GM18520 (cell line): ENCODE measurements at regions not wholly inside any gene's neighbourhood (a gene's known extent, or its start where the extent isn't known, plus 50 kb on each side); places are given as distances from the start of the nearest gene placed in this dataset.

Experiments used
- ATAC-seq: cut with Tn5 transposase; IDR thresholded peaks from one replicate; pipeline ENCODE4 v1.9.1; 2021; ENCODE audit not compliant: unreplicated experiment

DNA sequence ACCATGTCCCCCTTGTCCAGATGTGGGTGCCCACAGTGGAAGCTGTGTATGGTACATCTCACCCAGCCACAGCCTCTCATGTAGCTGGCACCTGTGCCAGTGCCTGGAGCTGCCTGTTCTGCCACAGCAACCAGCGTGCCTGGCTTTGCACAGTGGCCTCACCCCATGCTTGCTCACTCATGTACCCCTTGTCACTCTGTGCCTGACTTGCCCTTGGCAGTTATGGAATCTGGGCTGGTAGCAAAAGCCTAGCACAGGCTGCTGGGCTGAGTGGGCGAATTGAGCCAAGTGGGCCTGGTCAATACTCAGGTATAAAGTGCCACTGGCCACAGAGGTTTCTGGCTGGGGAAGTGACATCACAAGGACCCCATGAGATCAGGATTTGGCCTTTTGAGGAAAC is 264.2 kb downstream of the INSC start:
- no peak for ATAC-seq

DNA sequence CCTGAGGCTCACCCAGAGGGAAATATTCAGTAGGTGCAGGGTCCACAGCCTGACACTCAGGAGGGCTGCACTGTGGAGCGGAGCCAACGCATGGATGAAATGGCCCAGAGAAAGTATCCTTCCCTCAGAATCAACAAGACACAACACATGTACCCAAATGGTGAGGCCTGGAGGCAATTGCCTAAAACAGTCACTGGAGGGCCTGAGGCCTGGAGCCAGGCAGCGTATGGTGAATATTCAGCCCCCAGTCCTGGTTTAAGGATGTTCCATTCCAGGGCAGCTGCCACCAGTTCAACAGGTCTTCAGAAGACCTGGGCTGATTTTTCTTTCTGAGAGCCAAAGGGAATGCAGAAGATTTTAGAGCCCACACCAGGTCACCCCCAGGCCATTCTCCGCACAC is 264.8 kb downstream of the INSC start:
- ATAC-seq, result no peak

DNA sequence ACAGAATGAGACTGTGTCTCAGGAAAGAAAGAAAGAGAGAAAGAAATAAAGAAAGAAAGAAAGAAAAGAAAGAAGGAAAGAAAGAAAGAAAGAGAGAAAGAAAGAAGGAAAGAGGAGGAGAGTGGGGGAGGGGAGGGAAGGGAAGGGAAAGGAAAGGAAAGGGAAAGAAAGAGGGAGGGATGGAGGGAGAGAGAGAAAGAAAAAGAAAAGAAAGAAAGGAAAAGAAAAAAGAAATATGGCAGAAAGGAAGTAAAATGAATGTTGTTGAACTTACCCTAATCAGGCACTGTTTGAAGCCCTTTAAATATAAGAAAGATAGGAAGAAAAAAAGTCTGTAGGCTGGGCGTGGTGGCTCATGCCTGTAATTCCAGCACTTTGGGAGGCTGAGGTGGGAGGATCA is 276.1 kb downstream of the INSC start:
- no peak for ATAC-seq

DNA sequence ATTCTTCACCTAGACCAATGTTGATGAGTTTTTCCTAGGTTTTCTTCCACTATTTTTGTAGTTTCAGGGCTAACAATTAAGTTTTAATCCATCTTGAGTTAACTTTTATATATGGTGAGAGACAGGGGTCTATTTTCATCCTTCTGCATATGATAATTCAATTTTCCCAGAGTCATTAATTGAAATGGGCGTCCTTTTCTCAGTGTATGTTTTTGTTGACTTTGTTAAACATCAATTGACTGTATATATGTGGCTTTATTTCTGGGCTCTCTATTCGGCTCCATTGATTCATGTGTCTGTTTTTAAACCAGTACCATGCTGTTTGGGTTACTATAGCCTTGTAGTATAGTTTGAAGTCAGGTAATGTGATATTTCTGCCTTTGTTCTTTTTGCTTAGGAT is 282.1 kb downstream of the INSC start:
- no peak for ATAC-seq

DNA sequence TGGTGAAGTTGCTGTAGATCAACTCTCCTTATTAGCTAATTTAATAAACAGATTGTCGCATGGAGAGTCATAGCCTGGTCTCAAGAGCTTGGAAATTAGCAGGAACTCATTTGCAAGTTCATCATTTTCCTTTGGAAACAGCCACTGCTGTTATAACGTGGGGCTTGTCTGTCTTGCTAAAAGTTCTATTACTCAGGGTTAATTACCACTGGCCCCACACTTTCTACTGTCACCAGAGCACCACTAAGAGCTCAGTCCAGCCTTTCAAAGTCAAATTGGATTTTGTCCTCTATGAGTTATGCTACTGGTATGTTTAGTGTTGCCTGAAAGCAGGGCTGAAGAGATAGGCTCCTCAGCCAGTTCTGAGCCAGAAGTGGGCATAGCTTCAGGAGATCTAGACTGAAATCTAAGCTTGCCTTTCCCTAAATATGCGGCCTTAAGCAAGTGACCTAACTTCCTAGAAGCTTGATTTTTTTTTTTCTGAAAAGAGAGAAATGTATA is 292.2 kb downstream of the INSC start:
- ATAC-seq, result no peak

DNA sequence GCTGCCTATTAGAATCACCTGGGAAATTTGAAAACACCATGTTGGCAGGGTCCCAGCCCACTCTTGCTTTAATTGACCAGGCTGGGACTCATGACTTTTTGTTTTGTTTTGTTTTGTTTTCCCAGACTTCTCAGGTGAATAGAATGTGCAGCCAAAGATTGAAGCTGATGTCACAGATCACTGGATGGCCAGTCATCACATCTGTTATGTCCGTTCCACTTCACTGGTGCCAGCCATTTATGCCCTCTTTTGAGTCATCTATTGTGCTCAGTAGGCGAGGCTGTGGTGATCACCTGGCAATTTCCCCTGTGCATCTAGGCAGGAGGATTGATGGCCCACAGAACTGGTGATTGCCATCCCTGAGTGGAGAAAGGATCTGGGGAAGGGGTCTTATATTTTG is 297.3 kb downstream of the INSC start:
- peak; percentile 65 for ATAC-seq

DNA sequence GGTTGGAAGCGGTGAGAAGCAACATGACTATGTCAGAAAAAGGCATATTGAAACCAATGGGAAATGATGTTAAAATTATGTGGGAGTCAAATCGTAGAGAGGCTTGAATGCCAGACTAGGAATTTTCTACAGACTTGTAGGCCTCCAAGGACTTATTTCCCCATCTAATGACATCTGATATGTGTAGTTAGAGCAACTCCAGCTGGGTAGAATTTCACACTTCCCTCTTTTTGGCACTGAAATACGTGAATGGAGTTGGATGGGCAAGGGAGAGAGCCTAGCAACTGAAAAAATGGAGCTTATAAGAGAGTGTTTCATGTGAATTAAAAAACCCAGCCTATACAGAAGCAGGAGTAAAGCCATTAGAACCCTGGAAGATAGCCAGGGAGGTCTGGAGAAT is 304.2 kb downstream of the INSC start:
- no peak for ATAC-seq

DNA sequence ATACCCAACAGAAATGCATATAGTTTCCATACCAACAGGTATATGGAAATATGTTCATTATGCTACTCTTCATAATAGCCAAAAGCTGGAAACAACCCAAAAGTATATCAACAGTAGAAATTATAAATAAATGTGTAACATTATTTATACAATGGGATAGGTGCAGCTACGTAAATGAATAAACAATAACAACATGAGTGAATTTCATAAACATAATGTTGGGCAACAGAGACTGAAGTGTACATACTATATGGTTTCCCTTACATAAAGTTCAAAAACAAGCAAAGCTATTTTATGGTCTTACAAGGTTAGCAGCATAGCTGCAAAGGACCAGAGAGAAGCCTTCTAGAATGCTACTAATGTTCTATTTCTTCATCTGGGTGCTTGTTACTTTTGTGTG is 305.0 kb downstream of the INSC start:
- ATAC-seq, result no peak

DNA sequence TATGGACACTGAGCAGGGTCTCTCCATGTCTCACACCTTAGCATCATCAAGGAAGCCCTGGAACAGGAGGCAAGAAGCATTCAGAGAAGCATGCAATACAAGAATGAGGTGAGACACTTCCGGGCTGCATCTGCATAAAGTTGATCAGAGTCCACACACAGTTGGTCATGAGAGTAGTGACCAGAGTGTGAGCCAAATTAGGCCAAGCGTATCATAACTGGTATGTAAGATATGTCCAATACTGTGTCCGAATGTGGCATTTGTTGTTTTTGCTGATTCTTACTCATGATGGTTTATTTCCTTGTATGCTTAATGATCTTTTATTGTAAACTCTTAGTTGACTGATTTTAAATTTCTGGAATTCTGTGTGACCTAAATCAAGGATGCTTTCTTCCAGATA is 315.7 kb downstream of the INSC start:
- ATAC-seq, result no peak

DNA sequence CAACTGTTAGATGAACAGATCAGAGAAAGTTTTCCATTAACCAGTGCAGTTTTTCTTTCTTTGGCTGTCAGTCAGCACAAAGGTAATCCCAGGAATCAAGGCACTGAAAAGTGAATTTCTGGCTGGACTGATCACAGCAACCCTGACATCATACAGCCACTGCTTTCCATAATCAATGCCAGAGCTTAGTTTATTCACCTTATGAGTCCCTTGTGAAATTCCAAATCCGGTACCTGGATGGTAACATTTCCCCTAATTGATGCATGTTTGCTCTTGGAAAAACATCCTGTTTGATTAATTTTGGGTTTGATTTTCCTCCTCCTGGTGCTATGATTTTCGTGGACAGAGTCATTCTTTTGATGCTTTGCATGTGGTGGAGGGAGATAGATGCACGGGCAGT is 319.8 kb downstream of the INSC start:
- ATAC-seq, result no peak

DNA sequence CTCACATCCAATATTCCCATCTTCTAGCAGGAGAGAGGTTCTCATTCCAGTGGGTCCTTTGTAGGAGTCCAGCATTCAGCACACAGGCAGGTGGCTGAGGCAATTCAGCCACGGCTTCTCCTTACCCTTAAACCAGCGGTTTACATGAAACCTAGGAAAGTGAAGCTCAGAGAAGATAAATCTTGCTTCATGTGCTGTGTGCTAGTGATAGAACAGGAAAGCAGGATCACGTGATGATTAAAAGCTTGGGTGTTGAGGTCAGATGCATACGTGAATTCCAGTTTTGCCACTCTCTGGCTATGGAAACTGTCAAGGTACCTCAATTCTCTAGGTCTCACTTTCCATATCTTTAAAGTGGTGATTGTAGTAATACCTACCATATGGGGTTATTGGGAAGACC is 331.6 kb downstream of the INSC start:
- ATAC-seq, result no peak

DNA sequence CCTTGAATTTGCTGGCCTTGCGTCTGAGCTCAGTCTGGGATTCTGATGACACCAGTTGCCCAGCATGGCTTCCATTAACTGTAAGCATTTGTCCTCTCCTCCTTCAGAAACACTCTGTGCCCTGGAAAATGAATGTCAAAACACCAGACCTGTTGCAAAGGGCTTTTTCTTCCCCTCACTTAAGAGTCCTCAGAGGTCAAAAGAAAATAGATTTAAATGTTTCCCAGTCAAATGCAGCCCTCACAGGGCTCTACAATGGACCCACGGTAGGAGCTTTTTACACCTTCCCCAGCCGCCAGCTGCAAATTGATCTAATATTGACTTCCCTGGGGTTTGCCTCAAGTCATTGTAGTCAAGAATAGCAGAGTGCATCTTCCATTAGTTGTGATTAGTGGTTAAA is 332.2 kb downstream of the INSC start:
- ATAC-seq, result no peak

DNA sequence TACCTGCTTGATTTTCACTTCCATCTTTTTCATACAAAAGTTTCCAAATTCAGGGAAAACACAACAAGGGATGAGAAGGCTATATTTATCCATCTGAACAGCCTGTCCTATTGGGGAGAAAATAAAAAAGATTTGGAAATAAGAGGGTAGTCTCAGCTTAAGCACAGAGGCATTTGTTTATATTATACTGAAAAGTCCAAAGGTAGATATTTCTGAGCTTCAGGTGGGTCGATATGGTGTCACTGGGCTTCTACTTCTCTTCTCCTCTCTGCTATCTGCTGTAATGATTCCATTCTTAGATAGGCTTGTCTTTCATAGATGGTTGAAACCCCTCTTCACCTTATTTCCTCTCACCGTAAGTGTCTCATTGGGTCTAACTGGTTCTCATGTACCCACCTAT is 337.0 kb downstream of the INSC start:
- ATAC-seq, result no peak

DNA sequence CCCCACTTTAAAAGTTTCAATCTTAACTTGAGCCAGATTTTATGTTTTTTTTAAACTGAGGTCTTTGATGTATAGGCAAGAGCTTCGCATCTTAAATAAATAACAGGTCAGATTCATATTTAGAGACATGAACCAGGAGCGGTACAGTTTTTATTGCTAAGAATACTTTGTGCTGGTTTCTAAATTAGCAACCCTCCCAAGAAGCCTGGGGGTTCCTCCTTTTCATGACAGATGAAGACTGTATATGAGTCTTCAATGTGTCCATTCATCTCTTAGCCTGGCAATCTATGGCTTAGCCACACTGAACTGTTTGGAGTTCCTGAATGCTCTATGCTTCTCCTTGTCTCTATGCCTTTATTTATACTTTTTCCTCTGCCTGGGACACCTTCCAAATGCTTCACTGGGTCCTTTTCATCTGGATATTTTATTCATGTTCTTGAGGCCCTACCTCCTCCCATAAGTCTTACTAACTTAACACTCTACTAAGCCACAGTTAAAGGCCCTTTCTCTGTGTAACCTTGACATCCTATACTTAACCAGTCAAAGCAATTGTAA is 338.6 kb downstream of the INSC start:
- ATAC-seq, result no peak

DNA sequence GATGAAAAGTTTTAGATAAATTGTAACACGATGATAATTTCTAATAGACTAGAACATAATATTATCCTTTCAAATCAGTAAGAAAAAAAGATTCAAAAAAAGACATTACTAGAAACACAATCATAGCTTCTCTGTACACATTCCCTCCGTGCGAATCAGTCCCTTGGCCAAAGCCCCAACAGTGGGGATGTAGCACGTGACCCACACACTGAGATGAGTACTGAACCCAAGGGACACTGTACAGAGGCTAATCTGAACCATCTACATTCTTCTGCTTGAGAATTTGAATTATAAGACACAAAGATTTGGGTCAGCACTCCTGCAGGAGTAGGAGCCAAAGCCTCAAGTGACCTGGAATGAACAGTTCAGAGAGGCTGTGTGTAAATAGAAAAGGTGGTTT is 353.7 kb downstream of the INSC start:
- no peak for ATAC-seq

DNA sequence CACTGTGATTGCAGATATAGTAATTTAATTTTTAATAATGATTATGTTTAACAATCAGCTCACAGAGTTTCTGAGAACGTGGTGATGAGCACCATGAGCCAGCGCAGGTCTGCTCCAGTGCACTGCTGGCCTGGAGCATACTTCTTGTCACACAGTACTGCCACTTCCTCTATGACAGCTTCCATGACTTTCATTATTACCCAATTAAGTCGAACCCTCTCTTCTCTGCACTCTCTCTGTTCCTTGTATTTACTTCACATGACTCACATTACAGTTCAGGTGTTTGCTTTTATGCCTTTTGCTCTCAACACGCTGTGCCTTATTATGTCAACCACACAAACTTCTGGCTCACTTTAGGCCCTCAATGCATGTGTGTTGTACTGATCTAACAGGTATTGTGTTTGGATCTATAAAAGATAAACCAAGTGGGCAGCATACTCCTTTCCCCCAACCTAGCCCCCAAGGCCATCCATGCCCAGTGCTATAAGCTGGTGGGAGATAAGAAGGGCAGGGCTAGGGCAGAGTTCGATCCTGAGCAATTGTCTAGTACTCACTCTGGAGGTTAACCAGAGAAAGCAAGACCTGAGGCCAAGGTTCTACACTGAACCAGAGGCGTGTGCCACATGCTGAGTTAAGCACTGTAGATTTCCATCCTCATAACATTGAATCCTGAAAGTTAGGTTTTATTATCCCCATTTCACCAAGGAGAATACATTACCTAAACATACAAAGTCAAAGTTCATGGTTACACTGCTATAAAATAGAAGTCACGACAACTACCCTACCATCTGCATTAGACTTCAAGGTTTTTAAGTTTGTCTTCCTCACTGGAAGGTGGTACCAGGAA is 356.5 kb downstream of the INSC start:
- ATAC-seq, result peak; percentile 41

DNA sequence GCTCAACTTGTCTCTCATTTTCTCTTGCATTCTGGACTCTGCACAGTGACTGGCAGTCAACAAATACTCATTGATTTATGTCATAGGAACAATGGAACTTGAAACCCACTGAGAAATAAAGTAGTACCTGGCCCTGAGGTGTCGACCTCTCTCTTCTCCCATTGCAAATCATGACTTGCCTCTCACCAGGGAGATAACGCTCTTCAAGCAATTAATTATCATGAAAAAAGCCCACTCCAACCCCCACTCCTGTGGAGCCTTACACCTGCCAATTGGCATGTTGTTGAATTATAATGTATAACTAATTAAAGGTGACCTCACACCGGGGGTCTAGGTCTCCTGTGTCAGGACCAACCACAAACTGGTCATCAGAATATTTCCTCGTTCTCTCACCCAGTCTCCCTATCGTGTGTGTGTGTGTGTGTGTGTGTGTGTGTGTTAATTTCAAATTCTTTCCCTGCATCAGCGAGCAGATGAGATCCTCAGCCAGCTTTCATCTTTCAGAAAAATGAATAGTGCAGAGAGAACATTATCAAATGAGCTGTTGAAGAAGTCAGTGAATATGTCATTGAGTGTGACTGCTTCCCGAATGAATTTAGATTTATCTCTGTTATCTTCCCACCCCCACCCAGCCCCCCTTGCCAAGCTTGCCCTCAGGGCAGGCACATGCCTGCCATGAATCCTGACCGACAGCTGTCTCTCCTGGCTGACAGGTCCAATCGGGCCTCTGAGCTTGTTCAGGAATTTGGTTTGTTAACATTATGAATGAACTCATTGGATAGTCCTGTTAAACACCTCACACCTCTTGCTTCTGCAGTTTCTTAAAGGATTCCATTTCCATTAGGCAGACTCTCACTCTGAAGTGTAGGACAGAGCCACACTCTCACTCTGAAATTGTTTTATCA is 357.4 kb downstream of the INSC start:
- ATAC-seq, result no peak

DNA sequence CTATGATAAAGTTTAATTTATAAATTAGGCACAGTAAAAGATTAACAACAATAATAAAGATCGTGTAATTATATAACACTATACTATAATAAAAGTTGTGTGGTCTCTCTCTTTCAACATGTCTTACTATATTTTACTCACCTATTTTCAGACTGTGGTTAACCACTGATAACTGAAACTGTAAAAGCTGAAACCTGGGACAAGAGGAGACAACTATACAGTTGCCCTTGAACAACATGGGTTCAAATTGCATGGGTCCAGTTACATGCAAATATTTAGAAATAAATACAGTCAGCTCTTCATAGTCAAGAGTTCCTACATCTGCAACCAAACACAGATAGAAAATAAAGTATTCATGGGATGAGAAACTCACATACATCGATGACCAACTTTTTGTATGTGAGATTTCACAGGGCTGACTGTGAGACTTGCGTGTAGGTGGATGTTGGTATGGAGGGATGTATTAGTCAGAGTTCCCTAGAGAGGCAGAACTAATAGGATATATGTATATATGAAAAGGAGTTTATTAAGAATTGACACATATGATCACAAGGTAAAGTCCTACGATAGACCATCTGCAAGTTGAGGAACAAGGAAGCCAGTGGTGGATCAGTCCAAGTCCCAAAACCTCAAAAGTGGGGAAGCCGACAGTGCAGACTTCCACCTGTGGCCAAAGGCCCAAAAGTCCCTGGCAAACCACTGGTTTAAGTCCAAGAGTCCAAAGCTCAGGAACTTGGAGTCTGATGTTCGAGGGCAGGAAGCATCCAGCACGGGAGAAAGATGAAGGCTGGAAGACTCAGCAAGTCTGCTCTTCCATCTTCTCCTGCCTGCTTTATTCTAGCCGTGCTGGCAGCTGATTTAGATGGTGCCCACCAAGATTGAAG is 359.5 kb downstream of the INSC start:
- peak; percentile 77 for ATAC-seq

DNA sequence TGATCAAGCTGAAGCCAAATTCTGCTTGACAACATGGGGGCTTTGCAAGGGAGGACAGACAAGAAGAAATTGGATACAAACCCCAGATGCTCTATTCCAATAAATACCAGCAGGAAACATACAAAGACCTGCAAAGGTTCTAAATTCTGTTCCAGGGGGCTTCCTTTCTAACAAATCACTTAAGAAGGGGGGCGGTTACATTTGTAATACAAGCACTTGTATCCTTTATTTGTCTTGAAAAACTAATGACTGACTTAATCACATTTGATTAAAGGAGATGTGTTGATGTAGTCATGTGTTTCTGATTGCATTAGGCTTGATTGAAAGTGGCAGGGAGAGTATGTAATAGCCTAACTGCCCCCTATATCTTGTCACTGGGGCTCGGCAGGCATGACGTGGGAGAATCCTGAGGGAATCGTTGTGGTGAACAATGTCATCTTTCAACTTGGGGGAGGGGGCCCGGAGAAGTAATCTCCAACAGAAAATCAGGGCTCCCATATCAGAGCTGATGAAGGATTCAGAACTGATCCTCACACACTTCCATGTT is 361.7 kb downstream of the INSC start:
- no peak for ATAC-seq

DNA sequence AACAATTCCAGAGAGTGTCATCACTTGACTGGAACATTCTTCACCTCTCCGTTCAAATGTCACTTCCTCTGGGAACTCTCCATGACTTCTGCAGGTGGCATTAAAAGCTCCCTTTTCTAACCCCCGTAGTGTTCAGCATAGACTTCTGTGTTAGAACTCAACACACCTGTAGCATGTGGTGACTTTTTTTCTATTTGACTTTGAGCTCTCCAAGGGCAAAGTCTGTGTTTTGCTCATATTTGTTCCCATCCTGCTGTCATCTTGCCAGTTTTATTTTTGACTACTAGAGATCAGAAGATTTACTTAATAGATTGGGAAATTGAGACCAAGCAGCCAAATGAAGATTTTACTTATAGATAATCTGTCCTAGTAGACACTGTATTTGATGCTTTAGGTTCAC is 367.1 kb downstream of the INSC start:
- no peak for ATAC-seq
